ENCODE measurements at regions not wholly inside any gene's neighbourhood (a gene's known extent, or its start where the extent isn't known, plus 50 kb on each side); places are given as distances from the start of the nearest gene placed in this dataset.

DNA sequence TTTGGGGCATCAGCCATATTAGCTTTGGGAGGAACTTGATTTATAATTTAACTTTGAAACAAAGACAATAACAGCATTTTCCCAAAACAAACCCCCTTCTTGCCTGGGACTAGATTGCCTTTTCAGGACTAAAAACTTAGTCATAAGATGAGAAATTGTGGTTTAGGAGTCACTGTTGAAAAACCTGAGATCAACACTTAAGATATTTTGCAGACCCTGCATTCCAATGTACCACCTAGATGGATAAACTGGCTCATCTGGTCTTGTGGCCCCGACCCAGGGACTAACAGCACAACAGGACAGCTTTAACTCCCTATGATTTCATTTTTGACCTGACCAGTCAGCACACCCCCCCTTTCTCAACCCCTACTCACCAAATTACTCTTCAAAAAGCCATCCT, 1165.4 kb downstream of the XPNPEP1 start:
- no peak overlapping the region for H4K8ac ChIP-seq (replicated peaks; ENCODE audit: insufficient read length, low read depth, low read length)
- H2BK20ac ChIP-seq (ENCODE audit: low read depth, low read length, poor library complexity, severe bottlenecking), result no peak overlapping the region
- H3K79me1 ChIP-seq (ENCODE audit: insufficient read depth, low read depth, low read length, poor library complexity, severe bottlenecking), result no peaks in the 10 kb centered on the region
- no peak overlapping the region for H3K18ac ChIP-seq (ENCODE audit: insufficient read length, low read depth, low read length)
- WGBS (ENCODE audit: extremely low coverage, insufficient read length, low lambda C conversion rate), result no CpG with 5 or more reads among the region's 1 CpG
- H3T11ph ChIP-seq (ENCODE audit: low read length), result no peak overlapping the region
- H3K79me2 ChIP-seq (ENCODE audit: insufficient read depth, low read length), result no peaks in the 10 kb centered on the region
- no peak overlapping the region for H4K91ac ChIP-seq (ENCODE audit: insufficient read length, low read depth, low read length)
- no peak overlapping the region for H3K9ac ChIP-seq (ENCODE audit: extremely low read depth, insufficient read length, low read length)
- H3K9me3 ChIP-seq (ENCODE audit: control insufficient read depth, low read depth, low read length), result no peaks in the 10 kb centered on the region
- no peak overlapping the region for H2BK120ac ChIP-seq (ENCODE audit: low read depth, low read length, poor library complexity, severe bottlenecking)
- H3K14ac ChIP-seq (ENCODE audit: insufficient read depth, low read length), result no peak overlapping the region
- no peaks in the 10 kb centered on the region for H4K20me1 ChIP-seq (ENCODE audit: control insufficient read depth, insufficient read depth, insufficient read length)
- no peaks in the 10 kb centered on the region for H3K27me3 ChIP-seq (ENCODE audit: insufficient read depth, low read length)
- Mint-ChIP-seq H3K9me3 (no peaks in the 10 kb centered on the region), H3K27me3 (ENCODE audit: low read depth) (peaks cover 2% of the 10 kb centered on the region), H3K4me3 (no peak overlapping the region), H3K27ac (no peak overlapping the region), H3K36me3 (ENCODE audit: insufficient read depth in 1 of 3, low read depth in 3 of 3) (no peaks in the 10 kb centered on the region), H3K4me1 (peaks cover 4 to 7% of the 10 kb centered on the region in 2 experiments; a peak in 3 of 4 replicates)
- no peak overlapping the region for H3K4ac ChIP-seq (ENCODE audit: low read depth, low read length)
- H3K23me2 ChIP-seq (ENCODE audit: insufficient read length, low read depth, low read length, poor library complexity, severe bottlenecking), result no peaks in the 10 kb centered on the region
- no peak overlapping the region for H2BK5ac ChIP-seq (ENCODE audit: insufficient read length, low read length)
- H4K5ac ChIP-seq (ENCODE audit: insufficient read length, low read depth, low read length), result no peak overlapping the region
- H3K27ac ChIP-seq (ENCODE audit: insufficient read length, low read depth, low read length), result no peak overlapping the region
- H3K4me2 ChIP-seq (ENCODE audit: insufficient read depth, insufficient read length, low read length), result no peak overlapping the region
- H2BK15ac ChIP-seq (ENCODE audit: low read depth, low read length), result no peak overlapping the region
- H3K23ac ChIP-seq (ENCODE audit: insufficient read length, low read depth, low read length), result no peak overlapping the region
- TF ChIP-seq CTCF (conservative IDR thresholded peaks at IDR 0.05), result no peak
- no peak for DNase-seq
- no peaks in the 10 kb centered on the region for H3K4me1 ChIP-seq (ENCODE audit: insufficient read depth, low read length)
- H2AFZ ChIP-seq (ENCODE audit: low read length), result no peak overlapping the region
- H2AK5ac ChIP-seq (ENCODE audit: insufficient read length, low read length), result no peak overlapping the region
- H2BK12ac ChIP-seq (ENCODE audit: insufficient read length, low read depth, low read length), result no peak overlapping the region
- H3K56ac ChIP-seq (ENCODE audit: insufficient read length, low read depth, low read length), result no peak overlapping the region

Data from H9 (cell line).